ENCODE measurements at regions not wholly inside any gene's neighbourhood (a gene's known extent, or its start where the extent isn't known, plus 50 kb on each side); places are given as distances from the start of the nearest gene placed in this dataset.

- H3K4me1 Mint-ChIP-seq: no peaks in the 10 kb centered on the region
- H3K27ac Mint-ChIP-seq: no peak overlapping the region
- Histone ChIP-seq H3K4me3 (ENCODE audit: low read length) (no peak overlapping the region), H3K27ac (ENCODE audit: low read depth, low read length) (no peak overlapping the region), H3K36me3 (ENCODE audit: control insufficient read depth in 2 of 3, insufficient read depth in 3 of 3, low read length in 3 of 3) (no peaks in the 10 kb centered on the region), H3K4me1 (ENCODE audit: control insufficient read depth in 2 of 2, insufficient read depth in 2 of 2, low read length in 2 of 2) (no peaks in the 10 kb centered on the region), H3K27me3 (ENCODE audit: control insufficient read depth in 2 of 2, insufficient read depth in 2 of 2, low read length in 2 of 2) (no peaks in the 10 kb centered on the region), H3K9me3 (ENCODE audit: control insufficient read depth in 2 of 3, low read length in 3 of 3) (no peaks in the 10 kb centered on the region)
- CTCF ChIA-PET: no interaction called here
- H3K27me3 Mint-ChIP-seq: peaks cover 4 to 20% (median 11%) of the 10 kb centered on the region in 5 donors
- ATAC-seq: no peak
- no peak overlapping the region for H3K4me3 Mint-ChIP-seq
- no peaks in the 10 kb centered on the region for H3K36me3 Mint-ChIP-seq
- POLR2A ChIA-PET: no interaction called here
- intact Hi-C loops (cut with micrococcal nuclease): no loop called here
- H3K9me3 Mint-ChIP-seq: peaks cover 0 to 2% (median 0%) of the 10 kb centered on the region in 11 donors
- DNase-seq: no peak
Observed at GRCh38 chr5:68643064-68643463, 427.5 kb downstream of the PIK3R1 start.

- intact Hi-C loops (cut with micrococcal nuclease): no loop called here
Observed at GRCh38 chr5:68644971-68645370, 429.4 kb downstream of the PIK3R1 start.

GRCh38 chr5:68646144-68646543, 430.6 kb downstream of the PIK3R1 start:
- Histone ChIP-seq H3K27me3 (ENCODE audit: control insufficient read depth in 2 of 2, insufficient read depth in 2 of 2, low read length in 2 of 2) (no peaks in the 10 kb centered on the region), H3K4me3 (ENCODE audit: low read length) (no peak overlapping the region), H3K36me3 (ENCODE audit: control insufficient read depth in 2 of 3, insufficient read depth in 3 of 3, low read length in 3 of 3) (no peaks in the 10 kb centered on the region), H3K9me3 (ENCODE audit: control insufficient read depth in 2 of 3, low read length in 3 of 3) (no peaks in the 10 kb centered on the region), H3K27ac (ENCODE audit: low read depth, low read length) (no peak overlapping the region), H3K4me1 (ENCODE audit: control insufficient read depth in 2 of 2, insufficient read depth in 2 of 2, low read length in 2 of 2) (no peaks in the 10 kb centered on the region)
- Mint-ChIP-seq H3K36me3 (no peaks in the 10 kb centered on the region), H3K27ac (no peak overlapping the region), H3K27me3 (peaks cover 4 to 20% (median 7%) of the 10 kb centered on the region in 5 donors), H3K9me3 (peaks cover 0 to 2% (median 0%) of the 10 kb centered on the region in 11 donors), H3K4me3 (no peak overlapping the region), H3K4me1 (no peaks in the 10 kb centered on the region)
- ATAC-seq (no peak), DNase-seq (no peak)
- intact Hi-C loops (cut with micrococcal nuclease): no loop called here
- ChIA-PET POLR2A (no interaction called here), CTCF (no interaction called here)

More at GRCh38 chr5:68644971-68645370, 429.4 kb downstream of the PIK3R1 start:
- ChIA-PET POLR2A (no interaction called here), CTCF (no interaction called here)
- no peak overlapping the region for H3K27ac Mint-ChIP-seq
- Histone ChIP-seq H3K4me1 (ENCODE audit: control insufficient read depth in 2 of 2, insufficient read depth in 2 of 2, low read length in 2 of 2) (no peaks in the 10 kb centered on the region), H3K9me3 (ENCODE audit: control insufficient read depth in 2 of 3, low read length in 3 of 3) (no peaks in the 10 kb centered on the region), H3K4me3 (ENCODE audit: low read length) (no peak overlapping the region), H3K27me3 (ENCODE audit: control insufficient read depth in 2 of 2, insufficient read depth in 2 of 2, low read length in 2 of 2) (no peaks in the 10 kb centered on the region), H3K27ac (ENCODE audit: low read depth, low read length) (no peak overlapping the region), H3K36me3 (ENCODE audit: control insufficient read depth in 2 of 3, insufficient read depth in 3 of 3, low read length in 3 of 3) (no peaks in the 10 kb centered on the region)
- no peaks in the 10 kb centered on the region for H3K36me3 Mint-ChIP-seq
- DNase-seq: no peak
- peaks cover 4 to 20% (median 11%) of the 10 kb centered on the region in 5 donors for H3K27me3 Mint-ChIP-seq
- H3K4me1 Mint-ChIP-seq: no peaks in the 10 kb centered on the region
- H3K9me3 Mint-ChIP-seq: peaks cover 0 to 2% (median 0%) of the 10 kb centered on the region in 11 donors
- no peak overlapping the region for H3K4me3 Mint-ChIP-seq
- no peak for ATAC-seq

GRCh38 chr5:68647743-68648142, 432.2 kb downstream of the PIK3R1 start:
- Mint-ChIP-seq H3K27ac (no peak overlapping the region), H3K36me3 (no peaks in the 10 kb centered on the region), H3K4me1 (no peaks in the 10 kb centered on the region), H3K4me3 (no peak overlapping the region), H3K9me3 (no peaks in the 10 kb centered on the region), H3K27me3 (peaks cover 0 to 8% (median 2%) of the 10 kb centered on the region in 5 donors)
- CTCF ChIA-PET: no interaction called here
- POLR2A ChIA-PET: no interaction called here
- H3K36me3 ChIP-seq (ENCODE audit: control insufficient read depth in 2 of 3, insufficient read depth in 3 of 3, low read length in 3 of 3): no peaks in the 10 kb centered on the region
- H3K27ac ChIP-seq (ENCODE audit: low read depth, low read length): no peak overlapping the region
- no peak for DNase-seq
- ATAC-seq: no peak
- H3K27me3 ChIP-seq (ENCODE audit: control insufficient read depth in 2 of 2, insufficient read depth in 2 of 2, low read length in 2 of 2): no peaks in the 10 kb centered on the region
- H3K4me1 ChIP-seq (ENCODE audit: control insufficient read depth in 2 of 2, insufficient read depth in 2 of 2, low read length in 2 of 2): no peaks in the 10 kb centered on the region
- intact Hi-C loops (cut with micrococcal nuclease): no loop called here
- H3K4me3 ChIP-seq (ENCODE audit: low read length): no peak overlapping the region
- H3K9me3 ChIP-seq (ENCODE audit: control insufficient read depth in 2 of 3, low read length in 3 of 3): no peaks in the 10 kb centered on the region

- no peaks in the 10 kb centered on the region for H3K4me1 Mint-ChIP-seq
- POLR2A ChIA-PET: interaction anchor here (0.6 kb wide), 1 partner anchor 17 kb away, joined by 4 read pairs; no protein-coding TSS in a partner anchor
- no peaks in the 10 kb centered on the region for H3K27me3 Mint-ChIP-seq
- Histone ChIP-seq H3K27ac (ENCODE audit: low read depth, low read length) (no peak overlapping the region), H3K27me3 (ENCODE audit: control insufficient read depth in 2 of 2, insufficient read depth in 2 of 2, low read length in 2 of 2) (no peaks in the 10 kb centered on the region), H3K4me1 (ENCODE audit: control insufficient read depth in 2 of 2, insufficient read depth in 2 of 2, low read length in 2 of 2) (no peaks in the 10 kb centered on the region), H3K9me3 (ENCODE audit: control insufficient read depth in 2 of 3, low read length in 3 of 3) (no peaks in the 10 kb centered on the region), H3K36me3 (ENCODE audit: control insufficient read depth in 2 of 3, insufficient read depth in 3 of 3, low read length in 3 of 3) (no peaks in the 10 kb centered on the region), H3K4me3 (ENCODE audit: low read length) (no peak overlapping the region)
- DNase-seq (no peak), ATAC-seq (no peak)
- H3K4me3 Mint-ChIP-seq: no peak overlapping the region
- CTCF ChIA-PET: no interaction called here
- H3K9me3 Mint-ChIP-seq: peaks cover 0 to 1% (median 0%) of the 10 kb centered on the region in 11 donors
- H3K36me3 Mint-ChIP-seq: no peaks in the 10 kb centered on the region
- no peak overlapping the region for H3K27ac Mint-ChIP-seq
- intact Hi-C loops (cut with micrococcal nuclease): no loop called here
Observed at GRCh38 chr5:68648944-68649857, 433.6 kb downstream of the PIK3R1 start.

GRCh38 chr5:68652534-68652965, 437.0 kb downstream of the PIK3R1 start:
- H3K36me3 ChIP-seq (ENCODE audit: control insufficient read depth in 2 of 3, insufficient read depth in 3 of 3, low read length in 3 of 3): no peaks in the 10 kb centered on the region
- H3K4me1 ChIP-seq (ENCODE audit: control insufficient read depth in 2 of 2, insufficient read depth in 2 of 2, low read length in 2 of 2): no peaks in the 10 kb centered on the region
- DNase-seq (no peak), ATAC-seq (no peak)
- no peaks in the 10 kb centered on the region for H3K9me3 ChIP-seq (ENCODE audit: control insufficient read depth in 2 of 3, low read length in 3 of 3)
- H3K27me3 ChIP-seq (ENCODE audit: control insufficient read depth in 2 of 2, insufficient read depth in 2 of 2, low read length in 2 of 2): no peaks in the 10 kb centered on the region
- no peak overlapping the region for H3K27ac Mint-ChIP-seq
- ChIA-PET POLR2A (no interaction called here), CTCF (no interaction called here)
- no peaks in the 10 kb centered on the region for H3K36me3 Mint-ChIP-seq
- no peak overlapping the region for H3K4me3 Mint-ChIP-seq
- no peak overlapping the region for H3K27ac ChIP-seq (ENCODE audit: low read depth, low read length)
- H3K9me3 Mint-ChIP-seq: peaks cover 0 to 1% (median 0%) of the 10 kb centered on the region in 11 donors
- H3K27me3 Mint-ChIP-seq: no peaks in the 10 kb centered on the region
- no peaks in the 10 kb centered on the region for H3K4me1 Mint-ChIP-seq
- intact Hi-C loops (cut with micrococcal nuclease): no loop called here
- no peak overlapping the region for H3K4me3 ChIP-seq (ENCODE audit: low read length)

- POLR2A ChIA-PET: no interaction called here
- ATAC-seq: no peak
- H3K4me1 Mint-ChIP-seq: peaks cover 0 to 6% (median 0%) of the 10 kb centered on the region in 7 donors
Observed at GRCh38 chr5:68653471-68653870, 437.9 kb downstream of the PIK3R1 start.

More at GRCh38 chr5:68653471-68653870, 437.9 kb downstream of the PIK3R1 start:
- Mint-ChIP-seq H3K27ac (no peak overlapping the region), H3K9me3 (peaks cover 0 to 1% (median 0%) of the 10 kb centered on the region in 11 donors), H3K4me3 (no peak overlapping the region), H3K36me3 (no peaks in the 10 kb centered on the region), H3K27me3 (peaks cover 0 to 2% (median 0%) of the 10 kb centered on the region in 5 donors)
- H3K4me1 ChIP-seq (ENCODE audit: control insufficient read depth in 2 of 2, insufficient read depth in 2 of 2, low read length in 2 of 2): no peaks in the 10 kb centered on the region
- H3K27ac ChIP-seq (ENCODE audit: low read depth, low read length): no peak overlapping the region
- DNase-seq: no peak
- no peak overlapping the region for H3K4me3 ChIP-seq (ENCODE audit: low read length)
- H3K9me3 ChIP-seq (ENCODE audit: control insufficient read depth in 2 of 3, low read length in 3 of 3): no peaks in the 10 kb centered on the region
- intact Hi-C loops (cut with micrococcal nuclease): no loop called here
- CTCF ChIA-PET: interaction anchor here (0.6 kb wide), 1 partner anchor 367 kb away, joined by 3 read pairs; no protein-coding TSS in a partner anchor
- no peaks in the 10 kb centered on the region for H3K36me3 ChIP-seq (ENCODE audit: control insufficient read depth in 2 of 3, insufficient read depth in 3 of 3, low read length in 3 of 3)
- no peaks in the 10 kb centered on the region for H3K27me3 ChIP-seq (ENCODE audit: control insufficient read depth in 2 of 2, insufficient read depth in 2 of 2, low read length in 2 of 2)

Measured in naive thymus-derived CD4-positive, alpha-beta T cell (primary cell).